Memory B cell (primary cell): ENCODE measurements at regions not wholly inside any gene's neighbourhood (a gene's known extent, or its start where the extent isn't known, plus 50 kb on each side); places are given as distances from the start of the nearest gene placed in this dataset.
"Not testable (repeated sequence)": the region's sequence is repeated elsewhere in the genome, so short reads cannot be mapped to it uniquely, and the experiment has no call there.

Experiments used
- ATAC-seq: fragments of 150-1000 bp; cut with Tn5 transposase; 2 replicates; pipeline ENCODE4 v1.10.0; 2021; ENCODE audit warnings: low read depth, mild to moderate bottlenecking, moderate library complexity
- DNase-seq, 2 donors: peaks; one replicate each; pipeline ENCODE4 v3.0.0; 2022; ENCODE audit warnings: low spot score in 2 of 2
- H3K27ac Mint-ChIP-seq: one replicate; pipeline ENCODE4 v1.8.0; 2022; ENCODE audit warnings: mild to moderate bottlenecking, moderate library complexity, mixed read lengths
- H3K27me3 Mint-ChIP-seq: one replicate; pipeline ENCODE4 v1.8.0; 2022; ENCODE audit warnings: mixed read lengths
- H3K36me3 Mint-ChIP-seq: one replicate; pipeline ENCODE4 v1.8.0; 2022; ENCODE audit warnings: mild to moderate bottlenecking, mixed read lengths
- H3K4me1 Mint-ChIP-seq: one replicate; pipeline ENCODE4 v1.8.0; 2022; ENCODE audit warnings: mixed read lengths
- H3K4me3 Mint-ChIP-seq: one replicate; pipeline ENCODE4 v1.8.0; 2022; ENCODE audit warnings: mild to moderate bottlenecking, moderate library complexity, mixed read lengths
- H3K9me3 Mint-ChIP-seq: one replicate; pipeline ENCODE4 v1.8.0; 2022; ENCODE audit warnings: mixed read lengths

GRCh38 chr4:123535037-123535748 is 138.6 kb downstream of the SPRY1 start:
- Mint-ChIP-seq H3K4me3 (no peak overlapping the region), H3K36me3 (peaks cover 2% of the 10 kb centered on the region), H3K9me3 (peaks cover 3% of the 10 kb centered on the region), H3K27ac (no peak overlapping the region), H3K27me3 (no peaks in the 10 kb centered on the region), H3K4me1 (peaks cover 6% of the 10 kb centered on the region)
- ATAC-seq (no peak), DNase-seq (no peak)

GRCh38 chr4:123536225-123536624 is 139.6 kb downstream of the SPRY1 start:
- H3K4me3 Mint-ChIP-seq, result no peak overlapping the region
- H3K36me3 Mint-ChIP-seq, result peaks cover 2% of the 10 kb centered on the region
- DNase-seq (no peak), ATAC-seq (peak; percentile 46)
- no peaks in the 10 kb centered on the region for H3K27me3 Mint-ChIP-seq
- H3K4me1 Mint-ChIP-seq, result peaks cover 6% of the 10 kb centered on the region
- H3K27ac Mint-ChIP-seq, result no peak overlapping the region
- peaks cover 3% of the 10 kb centered on the region for H3K9me3 Mint-ChIP-seq

- not testable (repeated sequence) for H3K27ac Mint-ChIP-seq, H3K9me3 Mint-ChIP-seq, DNase-seq, H3K27me3 Mint-ChIP-seq, H3K4me1 Mint-ChIP-seq, H3K4me3 Mint-ChIP-seq, H3K36me3 Mint-ChIP-seq, ATAC-seq
Observed at GRCh38 chr4:123537906-123538402, 141.4 kb downstream of the SPRY1 start.

GRCh38 chr4:123545667-123546572 is 149.3 kb downstream of the SPRY1 start:
- H3K27ac Mint-ChIP-seq, result no peak overlapping the region
- DNase-seq (no peak), ATAC-seq (no peak)
- H3K4me3 Mint-ChIP-seq, result no peak overlapping the region
- H3K9me3 Mint-ChIP-seq, result peaks cover 8% of the 10 kb centered on the region
- peaks cover 5% of the 10 kb centered on the region for H3K36me3 Mint-ChIP-seq
- no peaks in the 10 kb centered on the region for H3K4me1 Mint-ChIP-seq
- peaks cover 6% of the 10 kb centered on the region for H3K27me3 Mint-ChIP-seq

- no peak for ATAC-seq
- Mint-ChIP-seq H3K27me3 (peaks cover 6% of the 10 kb centered on the region), H3K9me3 (peaks cover 8% of the 10 kb centered on the region), H3K27ac (no peak overlapping the region), H3K4me3 (no peak overlapping the region), H3K4me1 (no peaks in the 10 kb centered on the region), H3K36me3 (peaks cover 5% of the 10 kb centered on the region)
- DNase-seq, result no peak
Observed at GRCh38 chr4:123546573-123547060, 150.0 kb downstream of the SPRY1 start.

- Mint-ChIP-seq H3K36me3 (peaks cover 5% of the 10 kb centered on the region), H3K4me3 (no peak overlapping the region), H3K27me3 (peaks cover 6% of the 10 kb centered on the region), H3K9me3 (peaks cover 8% of the 10 kb centered on the region), H3K4me1 (no peaks in the 10 kb centered on the region), H3K27ac (no peak overlapping the region)
- DNase-seq (no peak), ATAC-seq (no peak)
Observed at GRCh38 chr4:123547216-123548165, 150.9 kb downstream of the SPRY1 start.

GRCh38 chr4:123553279-123553678 is 156.7 kb downstream of the SPRY1 start:
- DNase-seq (no peak), ATAC-seq (no peak)
- Mint-ChIP-seq H3K4me3 (no peak overlapping the region), H3K27ac (no peak overlapping the region), H3K4me1 (peaks cover 3% of the 10 kb centered on the region), H3K27me3 (peaks cover 6% of the 10 kb centered on the region), H3K36me3 (peaks cover 5% of the 10 kb centered on the region), H3K9me3 (peaks cover 8% of the 10 kb centered on the region)

- ATAC-seq (no peak), DNase-seq (no peak)
- H3K27me3 Mint-ChIP-seq, result peaks cover 6% of the 10 kb centered on the region
- peaks cover 5% of the 10 kb centered on the region for H3K36me3 Mint-ChIP-seq
- H3K4me3 Mint-ChIP-seq, result no peak overlapping the region
- peaks cover 8% of the 10 kb centered on the region for H3K9me3 Mint-ChIP-seq
- H3K27ac Mint-ChIP-seq, result no peak overlapping the region
- H3K4me1 Mint-ChIP-seq, result peaks cover 3% of the 10 kb centered on the region
Observed at GRCh38 chr4:123553733-123554637, 157.4 kb downstream of the SPRY1 start.

- H3K27ac Mint-ChIP-seq, result no peak overlapping the region
- no peak for ATAC-seq
- H3K4me1 Mint-ChIP-seq, result peaks cover 3% of the 10 kb centered on the region
- H3K27me3 Mint-ChIP-seq, result peaks cover 5% of the 10 kb centered on the region
- H3K9me3 Mint-ChIP-seq, result peaks cover 3% of the 10 kb centered on the region
- peaks cover under 1% of the 10 kb centered on the region for H3K36me3 Mint-ChIP-seq
- no peak for DNase-seq
- H3K4me3 Mint-ChIP-seq, result no peak overlapping the region
Observed at GRCh38 chr4:123554801-123555232, 158.2 kb downstream of the SPRY1 start.

GRCh38 chr4:123555233-123555806 is 158.7 kb downstream of the SPRY1 start:
- Mint-ChIP-seq H3K4me3 (no peak overlapping the region), H3K27me3 (peaks cover 6% of the 10 kb centered on the region), H3K9me3 (peaks cover 3% of the 10 kb centered on the region), H3K27ac (no peak overlapping the region), H3K4me1 (peaks cover 3% of the 10 kb centered on the region), H3K36me3 (no peaks in the 10 kb centered on the region)
- ATAC-seq, result no peak
- DNase-seq, result no peak

- Mint-ChIP-seq H3K27ac (no peak overlapping the region), H3K4me3 (no peak overlapping the region), H3K27me3 (peaks cover 3% of the 10 kb centered on the region), H3K9me3 (no peaks in the 10 kb centered on the region), H3K36me3 (no peaks in the 10 kb centered on the region), H3K4me1 (peaks cover 3% of the 10 kb centered on the region)
- no peak for DNase-seq
- ATAC-seq, result no peak
Observed at GRCh38 chr4:123555807-123556273, 159.2 kb downstream of the SPRY1 start.

- Mint-ChIP-seq H3K9me3 (no peaks in the 10 kb centered on the region), H3K4me1 (peaks cover 3% of the 10 kb centered on the region), H3K27ac (no peak overlapping the region), H3K4me3 (no peak overlapping the region), H3K36me3 (no peaks in the 10 kb centered on the region), H3K27me3 (peaks cover 3% of the 10 kb centered on the region)
- ATAC-seq (no peak), DNase-seq (no peak)
Observed at GRCh38 chr4:123556526-123556925, 159.9 kb downstream of the SPRY1 start.
